ENCODE measurements at regions not wholly inside any gene's neighbourhood (a gene's known extent, or its start where the extent isn't known, plus 50 kb on each side); places are given as distances from the start of the nearest gene placed in this dataset.
A peak's percentile ranks its signal among the peaks of the same experiment; 100 is the strongest.

DNA sequence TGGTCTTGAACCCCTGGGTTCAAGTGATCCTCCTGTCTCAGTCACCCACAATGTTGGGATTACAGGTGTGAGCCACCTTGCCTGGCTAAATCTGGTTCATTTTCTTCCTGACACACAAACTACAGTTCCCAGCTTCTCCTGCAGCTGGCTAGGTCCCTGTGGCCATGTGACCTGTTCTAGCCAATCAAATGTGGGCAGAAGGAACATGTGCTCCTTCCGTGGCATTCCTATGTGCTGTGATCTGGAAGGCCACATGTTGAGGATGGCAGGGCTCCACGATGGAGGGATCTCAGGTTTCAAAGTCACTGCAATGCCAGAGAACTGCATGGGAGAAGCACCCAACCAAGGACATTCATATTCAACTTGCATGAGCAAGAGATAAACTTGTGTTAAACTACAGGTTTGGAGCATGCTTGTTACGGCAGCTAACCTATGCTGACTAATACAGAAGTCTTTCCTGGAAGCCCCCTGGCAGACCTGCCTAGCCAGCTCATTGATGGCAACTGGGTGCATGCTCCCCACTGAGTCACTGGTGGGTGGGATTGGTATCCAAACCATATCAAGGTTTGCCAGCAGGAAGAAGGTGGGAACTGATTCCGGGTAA is 86.0 kb downstream of the RPS6KA4 start:
- H3K4me3 ChIP-seq (ENCODE audit: low read length in 2 of 2), result no peak overlapping the region
- peaks cover 0 to 23% of the 10 kb centered on the region in 2 donors for H3K27me3 ChIP-seq (ENCODE audit: control insufficient read depth in 2 of 2, insufficient read depth in 1 of 2, low read length in 1 of 2)
- WGBS, result 92% methylated on average over 4 of the region's 4 CpGs

DNA sequence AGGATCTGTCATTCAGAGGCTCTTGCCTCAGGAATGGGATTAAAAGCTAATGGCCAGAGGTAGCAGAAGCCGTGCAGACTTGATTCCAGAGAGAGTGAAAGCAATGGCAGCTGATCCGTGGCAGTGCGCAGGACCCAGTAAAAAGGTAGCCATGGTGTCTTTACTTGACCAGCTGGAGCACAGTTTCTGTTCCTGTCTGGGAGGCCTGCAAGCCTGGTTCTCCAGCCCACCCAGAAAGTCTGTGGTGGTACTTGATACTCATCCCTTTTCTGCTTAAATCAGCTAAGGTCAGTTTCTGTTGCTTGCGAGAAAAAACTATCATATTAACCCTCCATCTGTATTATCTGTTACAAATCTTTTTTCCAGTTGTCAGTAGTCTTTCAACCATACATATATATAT is 86.7 kb downstream of the RPS6KA4 start:
- 99% methylated on average over 4 of the region's 4 CpGs for WGBS
- Histone ChIP-seq H3K27me3 (ENCODE audit: control insufficient read depth in 2 of 2, insufficient read depth in 1 of 2, low read length in 1 of 2) (peaks cover 0 to 23% of the 10 kb centered on the region in 2 donors), H3K27ac (ENCODE audit: low read depth in 1 of 2, low read length in 1 of 2) (no peak overlapping the region), H3K4me3 (ENCODE audit: low read length in 2 of 2) (no peak overlapping the region), H3K36me3 (ENCODE audit: control insufficient read depth in 2 of 2, insufficient read depth in 2 of 2, low read length in 1 of 2) (no peaks in the 10 kb centered on the region), H3K4me1 (ENCODE audit: control insufficient read depth in 2 of 2, insufficient read depth in 2 of 2, low read length in 2 of 2) (peaks cover 8 to 23% of the 10 kb centered on the region in 2 donors), H3K9me3 (ENCODE audit: control insufficient read depth in 2 of 2, insufficient read depth in 1 of 2, low read length in 1 of 2) (peaks cover 0 to 3% of the 10 kb centered on the region in 2 donors)
- no peak for DNase-seq (ENCODE audit: low read depth in 6 of 9, low spot score in 9 of 9)

More for the DNA sequence above, 86.0 kb downstream of the RPS6KA4 start:
- Histone ChIP-seq H3K36me3 (ENCODE audit: control insufficient read depth in 2 of 2, insufficient read depth in 2 of 2, low read length in 1 of 2) (no peaks in the 10 kb centered on the region), H3K27ac (ENCODE audit: low read depth in 1 of 2, low read length in 1 of 2) (no peak overlapping the region), H3K9me3 (ENCODE audit: control insufficient read depth in 2 of 2, insufficient read depth in 1 of 2, low read length in 1 of 2) (peaks cover 0 to 3% of the 10 kb centered on the region in 2 donors), H3K4me1 (ENCODE audit: control insufficient read depth in 2 of 2, insufficient read depth in 2 of 2, low read length in 2 of 2) (peaks cover 8 to 23% of the 10 kb centered on the region in 2 donors)
- DNase-seq (ENCODE audit: low read depth in 6 of 9, low spot score in 9 of 9), result no peak

DNA sequence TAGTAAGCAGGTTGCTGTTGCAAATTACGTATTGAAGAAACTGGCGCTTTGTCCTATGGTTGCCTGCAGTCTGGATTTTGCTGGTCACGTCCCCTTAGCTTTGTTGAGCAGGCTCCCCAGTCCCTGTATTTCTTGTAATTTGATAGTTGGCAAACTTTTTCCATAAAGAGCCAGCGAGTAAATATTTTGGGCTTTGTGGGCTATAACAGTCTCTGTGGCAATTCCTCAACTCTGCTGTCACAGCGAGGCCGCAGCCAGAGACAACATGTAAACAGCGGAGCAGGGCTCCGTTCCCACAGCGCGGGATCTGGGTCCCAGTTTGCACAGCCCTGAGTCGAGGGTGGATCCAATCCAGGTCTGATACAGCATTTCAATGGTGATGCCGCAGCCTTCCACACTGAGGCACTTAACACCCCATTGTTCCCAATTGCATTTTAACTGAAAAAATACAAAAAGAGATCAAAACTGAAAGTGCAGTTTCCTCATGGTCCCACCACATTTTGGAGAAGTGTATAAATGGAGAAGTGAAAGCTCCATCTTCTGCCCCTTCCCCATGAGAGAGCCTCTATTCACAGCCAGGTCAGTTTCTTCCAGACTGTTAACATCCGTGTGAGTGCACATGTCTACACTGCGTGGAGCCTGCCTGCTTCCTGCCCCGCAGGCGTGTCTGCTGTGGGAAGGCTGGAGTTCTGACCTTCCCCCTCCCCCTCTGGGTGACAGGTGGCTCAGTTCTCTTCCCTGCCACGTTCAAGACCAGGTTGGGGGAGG is 89.1 kb downstream of the RPS6KA4 start:
- H3K9me3 ChIP-seq (ENCODE audit: control insufficient read depth in 2 of 2, insufficient read depth in 1 of 2, low read length in 1 of 2), result peaks cover 0 to 3% of the 10 kb centered on the region in 2 donors
- peak overlapping the region in 1 of 2 donors; percentile 47 for H3K27ac ChIP-seq (ENCODE audit: low read depth in 1 of 2, low read length in 1 of 2)
- peak overlapping the region in 1 of 2 donors; percentile 16 for H3K4me3 ChIP-seq (ENCODE audit: low read length in 2 of 2)
- no peaks in the 10 kb centered on the region for H3K36me3 ChIP-seq (ENCODE audit: control insufficient read depth in 2 of 2, insufficient read depth in 2 of 2, low read length in 1 of 2)
- WGBS, result 19% methylated on average over 17 of the region's 17 CpGs
- peaks cover 8 to 23% of the 10 kb centered on the region in 2 donors for H3K4me1 ChIP-seq (ENCODE audit: control insufficient read depth in 2 of 2, insufficient read depth in 2 of 2, low read length in 2 of 2)
- DNase-seq (ENCODE audit: low read depth in 6 of 9, low spot score in 9 of 9), result peak in 2 of 9 donors; percentile 11 to 43
- H3K27me3 ChIP-seq (ENCODE audit: control insufficient read depth in 2 of 2, insufficient read depth in 1 of 2, low read length in 1 of 2), result peaks cover 0 to 20% of the 10 kb centered on the region in 2 donors

DNA sequence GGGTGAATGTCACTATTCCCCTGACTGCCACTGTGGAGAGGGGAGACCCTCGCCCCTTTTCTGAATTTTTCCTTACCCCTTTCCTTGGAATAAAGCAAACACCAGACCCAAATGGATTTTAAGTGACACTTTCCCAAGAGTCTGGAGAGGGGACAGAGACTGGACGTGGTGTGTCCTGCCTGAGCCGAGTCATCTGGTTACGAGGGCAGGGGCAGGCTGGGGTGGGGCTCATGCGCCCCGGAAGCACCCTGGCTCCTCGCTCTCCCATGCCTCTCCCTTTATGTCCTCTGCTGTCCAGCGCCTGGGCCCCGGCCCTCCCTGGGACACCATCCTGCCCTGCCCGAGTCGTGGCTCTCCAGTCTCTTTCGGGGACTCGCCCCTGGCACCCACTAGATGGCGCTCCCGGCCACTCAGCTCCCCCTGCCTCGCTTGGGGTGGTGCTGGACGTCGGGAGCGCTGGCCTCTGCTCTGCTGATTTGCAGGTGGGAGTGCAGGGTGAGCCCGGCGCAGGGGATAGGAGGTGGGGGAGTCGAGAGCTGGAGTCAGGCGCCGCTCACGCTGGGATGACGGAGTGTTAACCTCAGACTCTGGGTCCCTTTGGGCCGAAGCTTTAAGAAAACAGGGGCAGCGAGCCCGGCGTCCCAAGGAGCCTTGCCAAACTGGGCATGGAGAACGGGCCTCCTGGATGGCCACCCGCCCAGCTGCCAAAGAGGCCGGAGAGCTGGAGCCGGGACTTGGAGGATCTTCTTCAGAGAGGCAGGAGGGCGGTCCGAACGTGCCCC is 89.8 kb downstream of the RPS6KA4 start:
- peak overlapping the region in 1 of 2 donors; percentile 47 for H3K27ac ChIP-seq (ENCODE audit: low read depth in 1 of 2, low read length in 1 of 2)
- 3% methylated on average over 37 of the region's 37 CpGs for WGBS

DNA sequence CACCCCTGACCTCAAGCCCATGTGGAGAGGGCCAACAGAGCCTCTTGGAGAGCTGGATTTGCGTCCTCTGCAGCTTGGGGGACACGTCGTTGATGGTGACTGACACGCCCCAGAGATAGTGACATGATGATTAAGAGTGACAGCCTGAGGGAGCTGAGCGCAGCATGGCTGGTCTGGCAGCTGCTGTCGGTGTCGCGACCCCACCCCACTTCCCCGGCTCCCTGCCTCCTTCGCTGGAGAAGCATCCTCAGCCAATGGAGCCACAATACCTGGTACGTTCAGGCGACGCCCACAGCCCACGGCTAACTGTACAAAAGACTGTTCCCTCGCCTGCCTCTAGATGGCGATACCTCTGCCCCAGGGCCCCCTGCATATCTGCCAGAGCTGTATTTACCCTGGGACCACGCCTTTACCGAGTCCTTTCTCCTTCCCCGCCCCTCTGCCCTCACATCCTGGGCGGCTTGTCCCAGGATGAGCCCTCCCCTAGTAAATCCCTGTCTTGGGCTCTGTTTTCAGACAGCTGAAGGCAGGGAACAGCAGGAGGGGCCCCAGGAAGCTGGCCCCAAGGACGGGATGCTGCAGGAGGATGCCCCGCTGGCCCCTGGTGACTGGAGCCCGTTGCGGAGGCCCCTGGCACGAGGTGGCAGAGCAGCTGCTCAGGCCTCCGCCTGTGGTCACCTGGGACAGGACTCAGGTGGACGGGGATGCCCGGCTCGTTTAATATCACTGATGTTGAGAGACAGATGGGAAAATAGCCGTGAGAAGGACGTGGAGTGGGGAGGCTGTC is 90.6 kb downstream of the RPS6KA4 start:
- Histone ChIP-seq H3K9me3 (ENCODE audit: control insufficient read depth in 2 of 2, insufficient read depth in 1 of 2, low read length in 1 of 2) (peaks cover 0 to 11% of the 10 kb centered on the region in 2 donors), H3K36me3 (ENCODE audit: control insufficient read depth in 2 of 2, insufficient read depth in 2 of 2, low read length in 1 of 2) (no peaks in the 10 kb centered on the region), H3K27ac (ENCODE audit: low read depth in 1 of 2, low read length in 1 of 2) (peak overlapping the region in 1 of 2 donors; percentile 37), H3K4me3 (ENCODE audit: low read length in 2 of 2) (peak overlapping the region in 1 of 2 donors; percentile 32), H3K27me3 (ENCODE audit: control insufficient read depth in 2 of 2, insufficient read depth in 1 of 2, low read length in 1 of 2) (peaks cover 0 to 20% of the 10 kb centered on the region in 2 donors), H3K4me1 (ENCODE audit: control insufficient read depth in 2 of 2, insufficient read depth in 2 of 2, low read length in 2 of 2) (peaks cover 8 to 23% of the 10 kb centered on the region in 2 donors)
- 25% methylated on average over 31 of the region's 31 CpGs for WGBS
- DNase-seq (ENCODE audit: low read depth in 6 of 9, low spot score in 9 of 9), result peak in 8 of 9 donors; percentile 41 to 83 (median 64)

More for the DNA sequence above, 89.8 kb downstream of the RPS6KA4 start:
- peaks cover 0 to 20% of the 10 kb centered on the region in 2 donors for H3K27me3 ChIP-seq (ENCODE audit: control insufficient read depth in 2 of 2, insufficient read depth in 1 of 2, low read length in 1 of 2)
- peak in 8 of 9 donors; percentile 25 to 74 (median 48) for DNase-seq (ENCODE audit: low read depth in 6 of 9, low spot score in 9 of 9)
- H3K4me1 ChIP-seq (ENCODE audit: control insufficient read depth in 2 of 2, insufficient read depth in 2 of 2, low read length in 2 of 2), result peaks cover 8 to 23% of the 10 kb centered on the region in 2 donors
- H3K36me3 ChIP-seq (ENCODE audit: control insufficient read depth in 2 of 2, insufficient read depth in 2 of 2, low read length in 1 of 2), result no peaks in the 10 kb centered on the region
- peak overlapping the region; percentile 23 to 32 for H3K4me3 ChIP-seq (ENCODE audit: low read length in 2 of 2)
- peaks cover 0 to 8% of the 10 kb centered on the region in 2 donors for H3K9me3 ChIP-seq (ENCODE audit: control insufficient read depth in 2 of 2, insufficient read depth in 1 of 2, low read length in 1 of 2)

DNA sequence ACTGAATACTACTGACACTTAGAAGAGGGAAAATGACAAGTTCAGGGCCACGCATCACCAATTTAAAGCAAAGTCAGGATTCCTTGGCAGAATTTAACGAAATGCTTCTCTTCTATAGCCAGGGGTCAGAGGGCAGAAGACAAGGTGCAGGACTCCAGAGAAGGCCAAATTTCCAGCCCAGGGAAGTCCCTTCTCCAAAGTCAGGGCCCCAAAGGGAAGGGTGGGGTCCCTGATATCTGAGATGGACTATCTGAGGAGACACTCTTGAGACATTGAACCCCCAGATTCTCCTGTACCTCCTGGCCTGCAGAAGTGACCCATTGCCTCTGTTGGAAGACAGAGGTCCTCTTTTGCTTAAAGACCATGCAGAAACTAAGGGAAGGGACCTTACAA is 91.2 kb downstream of the RPS6KA4 start:
- Histone ChIP-seq H3K27ac (ENCODE audit: low read depth in 1 of 2, low read length in 1 of 2) (no peak overlapping the region), H3K36me3 (ENCODE audit: control insufficient read depth in 2 of 2, insufficient read depth in 2 of 2, low read length in 1 of 2) (no peaks in the 10 kb centered on the region), H3K4me1 (ENCODE audit: control insufficient read depth in 2 of 2, insufficient read depth in 2 of 2, low read length in 2 of 2) (peaks cover 8 to 23% of the 10 kb centered on the region in 2 donors), H3K9me3 (ENCODE audit: control insufficient read depth in 2 of 2, insufficient read depth in 1 of 2, low read length in 1 of 2) (peaks cover 0 to 8% of the 10 kb centered on the region in 2 donors), H3K27me3 (ENCODE audit: control insufficient read depth in 2 of 2, insufficient read depth in 1 of 2, low read length in 1 of 2) (peaks cover 0 to 20% of the 10 kb centered on the region in 2 donors), H3K4me3 (ENCODE audit: low read length in 2 of 2) (no peak overlapping the region)
- DNase-seq (ENCODE audit: low read depth in 6 of 9, low spot score in 9 of 9), result no peak
- 98% methylated on average over 2 of the region's 2 CpGs for WGBS

DNA sequence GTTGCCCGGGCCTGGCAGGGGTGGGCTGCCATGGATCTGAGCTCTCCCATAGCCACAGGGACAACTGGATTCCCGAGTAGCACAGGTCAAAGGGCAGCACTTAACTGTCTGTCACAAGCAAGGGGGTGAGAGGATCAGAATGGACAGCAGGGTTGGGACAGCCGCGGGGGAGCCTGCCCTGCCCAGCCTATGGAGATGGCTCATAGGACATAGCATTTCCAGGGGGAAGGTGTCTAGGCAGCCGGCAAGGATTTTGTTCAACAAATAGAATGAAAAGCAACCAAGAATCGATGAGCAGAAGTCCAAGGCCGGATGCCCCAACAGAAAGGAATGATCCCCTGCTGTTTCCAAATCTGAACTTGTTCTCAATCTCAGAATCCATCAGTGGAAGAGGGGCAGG is 92.9 kb downstream of the RPS6KA4 start:
- DNase-seq (ENCODE audit: low read depth in 6 of 9, low spot score in 9 of 9), result no peak
- Histone ChIP-seq H3K27me3 (ENCODE audit: control insufficient read depth in 2 of 2, insufficient read depth in 1 of 2, low read length in 1 of 2) (peaks cover 0 to 20% of the 10 kb centered on the region in 2 donors), H3K4me1 (ENCODE audit: control insufficient read depth in 2 of 2, insufficient read depth in 2 of 2, low read length in 2 of 2) (peaks cover 8 to 23% of the 10 kb centered on the region in 2 donors), H3K9me3 (ENCODE audit: control insufficient read depth in 2 of 2, insufficient read depth in 1 of 2, low read length in 1 of 2) (peaks cover 0 to 8% of the 10 kb centered on the region in 2 donors), H3K36me3 (ENCODE audit: control insufficient read depth in 2 of 2, insufficient read depth in 2 of 2, low read length in 1 of 2) (no peaks in the 10 kb centered on the region), H3K4me3 (ENCODE audit: low read length in 2 of 2) (no peak overlapping the region), H3K27ac (ENCODE audit: low read depth in 1 of 2, low read length in 1 of 2) (no peak overlapping the region)
- WGBS, result 91% methylated on average over 7 of the region's 7 CpGs

DNA sequence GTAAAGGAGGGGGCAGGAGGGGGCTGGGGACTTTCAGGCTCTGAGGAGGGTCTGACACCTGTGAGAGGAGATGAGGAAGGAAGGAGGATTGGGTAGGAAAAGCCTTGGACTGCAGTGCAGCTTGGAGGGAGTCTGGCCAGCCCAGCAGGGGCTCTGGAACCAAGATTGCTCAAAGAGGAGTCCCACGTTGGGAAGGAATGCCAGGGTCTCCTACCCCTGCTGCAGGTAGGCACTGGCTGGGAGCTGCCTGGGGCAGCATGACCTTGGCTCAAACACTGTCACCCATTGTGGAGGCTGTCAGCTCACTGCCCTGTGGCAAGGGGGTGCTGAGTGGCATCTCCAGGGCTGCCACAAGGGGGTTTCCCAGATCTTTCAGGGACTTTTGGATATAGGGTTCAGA is 94.5 kb downstream of the RPS6KA4 start:
- 97% methylated on average over 1 of the region's 1 CpG for WGBS
- H3K27me3 ChIP-seq (ENCODE audit: control insufficient read depth in 2 of 2, insufficient read depth in 1 of 2, low read length in 1 of 2), result peaks cover 0 to 14% of the 10 kb centered on the region in 2 donors
- no peak for DNase-seq (ENCODE audit: low read depth in 6 of 9, low spot score in 9 of 9)
- H3K36me3 ChIP-seq (ENCODE audit: control insufficient read depth in 2 of 2, insufficient read depth in 2 of 2, low read length in 1 of 2), result no peaks in the 10 kb centered on the region
- peaks cover 0 to 8% of the 10 kb centered on the region in 2 donors for H3K9me3 ChIP-seq (ENCODE audit: control insufficient read depth in 2 of 2, insufficient read depth in 1 of 2, low read length in 1 of 2)
- peaks cover 5 to 14% of the 10 kb centered on the region in 2 donors for H3K4me1 ChIP-seq (ENCODE audit: control insufficient read depth in 2 of 2, insufficient read depth in 2 of 2, low read length in 2 of 2)
- no peak overlapping the region for H3K4me3 ChIP-seq (ENCODE audit: low read length in 2 of 2)
- no peak overlapping the region for H3K27ac ChIP-seq (ENCODE audit: low read depth in 1 of 2, low read length in 1 of 2)
